KOPT-K1 (cell line): ENCODE measurements at regions not wholly inside any gene's neighbourhood (a gene's known extent, or its start where the extent isn't known, plus 50 kb on each side); places are given as distances from the start of the nearest gene placed in this dataset.
"Not testable (repeated sequence)": the region's sequence is repeated elsewhere in the genome, so short reads cannot be mapped to it uniquely, and the experiment has no call there.

ENCODE experiments used
- H3K27ac ChIP-seq: fragments of 200-600 bp; sonication (generic); 2 replicates; pipeline ENCODE4 v1.5.1; 2016; ENCODE audit warnings: antibody characterized with exemption, mild to moderate bottlenecking, low read depth, low read length; ENCODE audit not compliant: poor library complexity, severe bottlenecking
- H3K36me3 ChIP-seq: fragments of 200-600 bp; sonication (generic); 2 replicates; pipeline ENCODE4 v1.5.1; 2017; ENCODE audit warnings: antibody characterized with exemption, mild to moderate bottlenecking, low read length, moderate library complexity; ENCODE audit not compliant: insufficient read depth
- H3K9me3 ChIP-seq: fragments of 200-600 bp; sonication (generic); 2 replicates; pipeline ENCODE4 v1.5.1; 2017; ENCODE audit warnings: antibody characterized with exemption, low read length, mild to moderate bottlenecking; ENCODE audit not compliant: insufficient read depth, poor library complexity, severe bottlenecking

DNA sequence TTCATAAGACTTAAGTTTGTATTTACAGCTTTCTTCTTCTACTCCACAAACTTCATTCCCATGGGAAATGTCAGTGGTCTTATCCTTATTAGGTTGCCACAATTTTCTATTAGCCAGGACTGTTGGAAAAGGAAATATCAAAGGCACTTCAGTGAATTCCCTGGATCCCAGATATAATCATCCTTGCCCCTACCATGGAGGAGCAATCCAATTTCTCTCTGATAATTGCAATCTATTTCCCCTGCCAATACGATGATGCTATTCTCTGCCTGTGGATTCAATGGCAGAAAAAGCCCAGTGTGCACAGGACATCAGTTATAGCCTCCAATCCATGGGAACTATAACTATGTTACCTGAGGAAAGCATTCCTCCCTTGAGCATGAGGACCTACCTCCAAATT lies 536.4 kb upstream of the UBE2E2 start:
- H3K36me3 ChIP-seq: no peaks in the 10 kb centered on the region
- no peak overlapping the region for H3K27ac ChIP-seq
- no peaks in the 10 kb centered on the region for H3K9me3 ChIP-seq

DNA sequence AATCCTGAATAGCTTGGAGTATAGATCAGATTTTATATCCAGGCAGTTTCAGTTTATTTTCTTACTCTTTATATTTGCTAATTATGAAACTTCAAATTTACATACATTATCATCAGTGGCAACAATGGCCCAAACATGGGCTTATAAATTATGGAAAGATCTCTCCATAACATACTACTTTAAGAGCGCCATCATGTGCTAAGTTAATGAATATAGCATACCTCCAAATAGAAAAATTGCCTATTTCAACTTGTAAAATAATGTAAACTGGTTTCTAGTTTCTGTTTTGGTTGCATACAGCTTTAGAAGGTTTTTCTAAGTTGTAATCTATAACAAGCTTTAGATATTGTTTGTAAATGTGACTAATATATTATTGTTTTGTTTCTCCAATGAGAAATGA lies 531.3 kb upstream of the UBE2E2 start:
- Histone ChIP-seq H3K36me3 (no peaks in the 10 kb centered on the region), H3K9me3 (no peaks in the 10 kb centered on the region), H3K27ac (no peak overlapping the region)

DNA sequence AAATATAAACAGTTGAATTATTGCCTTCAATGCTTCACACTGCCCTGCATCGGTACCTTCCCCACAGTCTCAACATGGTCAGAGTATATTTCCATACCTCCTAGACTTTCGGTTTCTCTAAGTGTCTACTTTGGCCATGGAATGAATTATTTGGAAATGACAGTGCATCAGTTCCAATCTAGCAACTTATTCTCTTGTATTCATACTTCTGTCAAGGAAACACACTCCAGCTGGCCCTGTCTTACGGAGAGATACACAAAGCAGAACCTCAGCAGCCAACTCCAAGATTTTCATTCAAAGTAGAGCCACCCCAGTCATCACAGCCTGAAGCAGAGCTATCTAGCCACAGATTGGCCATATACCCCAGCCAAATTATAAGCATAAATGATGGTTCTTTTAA lies 518.4 kb upstream of the UBE2E2 start:
- no peaks in the 10 kb centered on the region for H3K9me3 ChIP-seq

DNA sequence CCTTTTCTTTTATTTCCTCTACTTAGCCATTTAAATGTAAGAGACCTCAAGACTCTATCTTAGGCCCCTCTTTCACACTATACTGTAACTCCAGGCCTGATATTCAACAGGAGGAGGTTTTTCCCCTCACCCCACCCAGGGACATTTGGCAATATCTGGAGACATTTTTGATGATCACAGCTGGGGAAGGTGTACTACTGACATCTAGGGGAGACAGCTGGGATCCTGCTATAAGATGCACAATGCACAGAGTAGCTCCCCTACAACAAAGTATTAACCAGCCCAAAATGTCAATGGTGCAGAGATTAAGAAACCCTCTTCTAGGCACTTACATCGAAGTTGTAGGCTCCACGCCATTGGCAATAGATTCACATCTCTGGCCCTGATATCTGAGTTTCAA lies 517.5 kb upstream of the UBE2E2 start:
- H3K36me3 ChIP-seq: no peaks in the 10 kb centered on the region
- no peaks in the 10 kb centered on the region for H3K9me3 ChIP-seq
- no peak overlapping the region for H3K27ac ChIP-seq

More for the DNA sequence above, 518.4 kb upstream of the UBE2E2 start:
- no peak overlapping the region for H3K27ac ChIP-seq
- no peaks in the 10 kb centered on the region for H3K36me3 ChIP-seq

GRCh38 chr3:22691407-22691806 lies 511.7 kb upstream of the UBE2E2 start:
- no peaks in the 10 kb centered on the region for H3K36me3 ChIP-seq
- H3K27ac ChIP-seq: no peak overlapping the region
- no peaks in the 10 kb centered on the region for H3K9me3 ChIP-seq

DNA sequence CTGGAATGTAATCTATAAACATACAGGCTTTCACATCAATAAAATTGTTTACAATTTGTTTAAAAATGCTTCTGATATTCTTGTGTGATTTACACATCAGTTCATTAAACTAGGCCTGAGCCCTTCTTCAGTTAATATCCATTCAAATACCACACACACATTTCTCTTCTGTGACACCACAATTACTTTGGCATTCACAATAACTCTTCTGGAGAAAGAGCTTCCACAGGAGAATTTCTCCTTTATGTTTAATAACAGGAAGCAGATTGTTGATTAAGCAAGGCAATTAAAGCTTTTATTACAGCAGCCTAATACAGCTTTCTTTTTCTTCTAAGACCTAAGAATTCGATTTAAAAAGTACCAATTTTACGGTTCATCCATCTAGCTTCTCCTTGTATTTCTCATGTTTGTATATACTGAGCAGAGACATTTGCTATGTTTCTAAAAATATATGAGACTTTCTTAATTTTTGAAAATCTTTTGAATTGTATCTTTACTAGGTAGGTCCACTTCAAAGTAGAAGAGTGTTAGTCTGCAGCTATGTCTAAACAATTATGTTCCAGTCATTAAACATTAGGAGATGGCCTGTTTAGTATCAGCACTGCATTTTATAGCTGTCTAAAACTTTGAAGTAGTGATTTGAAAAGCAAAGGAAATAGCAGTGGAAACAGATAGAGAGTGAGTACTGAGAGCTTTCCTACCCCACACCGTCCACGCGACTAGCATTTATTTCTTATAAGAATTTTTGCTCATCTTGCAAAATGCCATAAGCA lies 511.1 kb upstream of the UBE2E2 start:
- Histone ChIP-seq H3K27ac (no peak overlapping the region), H3K9me3 (no peaks in the 10 kb centered on the region)

DNA sequence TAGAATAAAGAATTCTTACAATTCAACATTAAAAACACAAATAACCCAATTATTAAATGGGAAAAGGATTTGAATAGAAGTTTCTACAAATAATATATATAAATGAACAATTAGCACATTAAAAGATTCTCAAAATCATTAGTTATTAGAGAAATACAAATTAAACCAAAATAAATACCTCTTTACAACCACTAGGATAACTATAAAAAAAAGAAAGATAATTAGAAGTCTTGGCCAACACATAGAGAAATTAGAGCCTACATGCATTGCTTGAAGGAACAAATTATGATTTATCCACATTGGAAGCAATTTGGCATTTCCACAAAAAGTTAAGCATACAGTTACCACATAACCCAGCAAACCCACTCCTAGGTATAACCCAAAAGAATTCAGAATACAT lies 502.3 kb upstream of the UBE2E2 start:
- no peaks in the 10 kb centered on the region for H3K36me3 ChIP-seq
- H3K27ac ChIP-seq: no peak overlapping the region
- H3K9me3 ChIP-seq: no peaks in the 10 kb centered on the region

More for the DNA sequence above, 511.1 kb upstream of the UBE2E2 start:
- H3K36me3 ChIP-seq: no peaks in the 10 kb centered on the region

GRCh38 chr3:22704166-22704565 lies 499.0 kb upstream of the UBE2E2 start:
- H3K9me3 ChIP-seq: no peaks in the 10 kb centered on the region
- H3K36me3 ChIP-seq: no peaks in the 10 kb centered on the region
- no peak overlapping the region for H3K27ac ChIP-seq

DNA sequence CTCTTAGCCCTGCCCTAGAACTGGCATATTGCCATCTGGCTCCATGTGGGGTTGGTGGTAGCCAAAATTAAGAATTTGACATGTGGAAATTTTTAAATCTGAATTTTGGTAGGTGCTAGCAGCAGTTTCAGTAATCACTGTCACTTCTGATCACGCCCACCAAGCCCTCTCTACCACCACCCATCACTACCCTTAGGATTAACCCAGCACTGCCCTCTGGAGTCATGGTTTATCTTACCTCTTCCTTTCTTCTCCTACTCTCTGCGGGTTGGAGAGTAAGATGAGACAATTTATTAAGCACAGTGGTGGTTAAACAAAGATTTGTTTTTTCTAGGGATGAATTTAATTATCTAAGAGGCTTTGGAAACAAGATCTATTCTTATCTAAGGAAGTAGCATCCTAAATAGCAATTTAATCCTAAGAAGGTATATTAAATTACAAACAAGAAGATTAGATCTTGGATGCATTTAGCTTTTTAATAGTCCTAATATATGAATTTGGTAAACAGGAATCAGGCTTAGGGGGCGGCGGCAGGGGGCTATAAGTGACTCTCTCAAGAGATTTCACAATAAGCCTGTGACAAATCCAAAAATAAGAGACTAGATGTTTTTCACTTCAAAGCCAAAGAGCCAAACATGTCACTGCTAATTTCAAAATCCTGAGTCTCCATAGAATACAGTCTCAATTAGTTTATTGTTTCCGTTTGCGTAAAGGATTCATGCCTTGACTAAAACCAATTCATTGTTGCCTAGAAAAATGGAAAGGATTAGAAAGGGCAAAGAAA lies 498.4 kb upstream of the UBE2E2 start:
- no peaks in the 10 kb centered on the region for H3K9me3 ChIP-seq
- H3K36me3 ChIP-seq: no peaks in the 10 kb centered on the region
- no peak overlapping the region for H3K27ac ChIP-seq

GRCh38 chr3:22706922-22707321 lies 496.2 kb upstream of the UBE2E2 start:
- H3K9me3 ChIP-seq, H3K36me3 ChIP-seq, H3K27ac ChIP-seq: not testable (repeated sequence)

- H3K36me3 ChIP-seq: no peaks in the 10 kb centered on the region
- no peak overlapping the region for H3K27ac ChIP-seq
- no peaks in the 10 kb centered on the region for H3K9me3 ChIP-seq
Observed at GRCh38 chr3:22713936-22714335, 489.2 kb upstream of the UBE2E2 start.

DNA sequence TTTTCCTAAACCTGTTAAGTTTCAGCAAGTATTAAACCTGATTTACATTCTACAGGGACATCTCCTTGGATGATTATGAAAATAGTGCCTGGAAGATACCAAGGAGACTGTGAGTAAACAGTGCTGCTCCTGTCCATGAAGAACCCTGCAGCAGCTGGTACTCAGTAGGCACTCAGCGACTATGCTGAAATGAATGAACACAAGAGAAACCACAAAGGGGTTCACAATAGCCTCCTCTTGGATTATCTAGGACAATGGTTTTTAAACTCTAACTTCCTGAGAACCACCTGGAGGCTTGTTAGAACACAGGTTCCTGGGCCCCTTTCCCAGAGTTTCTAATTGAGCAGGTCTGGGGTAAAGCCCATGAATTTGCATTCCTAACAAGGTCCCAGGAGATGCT lies 488.4 kb upstream of the UBE2E2 start:
- Histone ChIP-seq H3K9me3 (no peaks in the 10 kb centered on the region), H3K36me3 (no peaks in the 10 kb centered on the region), H3K27ac (no peak overlapping the region)

DNA sequence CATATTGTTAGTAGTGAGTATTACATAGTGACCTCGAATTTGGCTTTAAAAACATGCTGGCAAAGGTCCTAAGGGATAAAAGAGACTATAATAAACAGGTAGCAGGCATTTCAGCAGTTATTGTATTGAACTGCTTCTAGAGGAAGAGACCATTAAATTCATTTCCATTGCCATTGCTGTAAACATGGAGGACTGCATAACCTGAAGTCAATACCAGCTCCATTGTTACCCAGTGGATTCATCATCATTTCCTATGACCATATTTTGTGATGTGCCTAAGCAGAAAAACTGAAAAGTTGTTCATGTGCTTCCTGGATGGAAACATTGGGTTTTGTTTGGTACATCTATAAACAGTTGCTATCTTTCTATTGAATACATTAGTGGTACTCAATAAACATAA lies 482.5 kb upstream of the UBE2E2 start:
- Histone ChIP-seq H3K36me3 (no peaks in the 10 kb centered on the region), H3K27ac (no peak overlapping the region), H3K9me3 (no peaks in the 10 kb centered on the region)

DNA sequence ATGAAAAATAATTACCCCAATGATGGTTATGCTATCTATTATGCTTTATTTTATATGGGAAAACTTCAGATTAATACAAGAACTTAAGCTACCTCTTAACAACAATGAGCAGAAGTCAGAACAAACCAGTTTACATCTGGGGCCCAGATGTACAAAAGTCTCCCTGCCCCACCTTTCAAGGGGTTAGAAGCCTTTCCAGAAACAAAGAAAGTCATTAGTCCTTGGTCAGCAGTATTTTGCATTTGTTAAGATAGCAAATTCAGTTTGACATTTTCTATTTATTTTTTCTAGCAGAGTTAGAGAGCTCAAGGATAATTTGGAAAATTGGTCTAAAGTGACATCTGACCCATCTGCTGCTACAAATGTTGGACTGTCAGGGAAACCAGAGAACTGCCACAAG lies 478.7 kb upstream of the UBE2E2 start:
- Histone ChIP-seq H3K27ac (no peak overlapping the region), H3K36me3 (no peaks in the 10 kb centered on the region), H3K9me3 (no peaks in the 10 kb centered on the region)

- no peaks in the 10 kb centered on the region for H3K9me3 ChIP-seq
- H3K27ac ChIP-seq: no peak overlapping the region
Observed at GRCh38 chr3:22728406-22728805, 474.7 kb upstream of the UBE2E2 start.

DNA sequence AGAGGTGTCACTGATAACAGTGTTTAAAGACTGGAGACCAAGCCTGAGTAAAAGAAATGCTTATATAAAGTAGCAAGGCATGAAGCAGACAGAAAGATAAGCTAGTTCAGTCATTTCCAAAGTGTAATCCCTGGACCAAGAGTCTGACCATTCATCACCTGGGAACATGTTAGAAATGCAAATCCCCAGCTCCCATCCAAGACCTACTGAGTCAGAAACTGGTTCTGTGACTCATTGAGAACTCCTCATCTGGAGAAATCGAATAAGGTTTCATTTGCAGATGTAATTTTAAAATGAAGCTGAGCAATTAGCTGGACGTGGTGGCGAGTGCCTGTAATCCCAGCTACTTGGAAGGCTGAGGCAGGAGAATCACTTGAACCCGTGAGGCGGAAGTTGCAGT lies 473.9 kb upstream of the UBE2E2 start:
- Histone ChIP-seq H3K27ac (no peak overlapping the region), H3K36me3 (no peaks in the 10 kb centered on the region)

More at GRCh38 chr3:22728406-22728805, 474.7 kb upstream of the UBE2E2 start:
- no peaks in the 10 kb centered on the region for H3K36me3 ChIP-seq

More for the DNA sequence above, 473.9 kb upstream of the UBE2E2 start:
- no peaks in the 10 kb centered on the region for H3K9me3 ChIP-seq
